Stimulated activated CD8-positive, alpha-beta memory T cell treated with anti-CD3 and anti-CD28 coated beads, Interleukin-7, amount 100 ng/mL, for 1 hour (primary cell): ENCODE measurements at regions not wholly inside any gene's neighbourhood (a gene's known extent, or its start where the extent isn't known, plus 50 kb on each side); places are given as distances from the start of the nearest gene placed in this dataset.

Experiments
- DNase-seq, 2 donors: peaks; one replicate each; pipeline ENCODE4 v3.0.0-alpha.2; 2020; ENCODE audit warnings: low read depth in 2 of 2

- DNase-seq: no peak
These were observed 351.2 kb upstream of the DYNLRB2 start for GRCh38 chr16:80189476-80190175.

DNA sequence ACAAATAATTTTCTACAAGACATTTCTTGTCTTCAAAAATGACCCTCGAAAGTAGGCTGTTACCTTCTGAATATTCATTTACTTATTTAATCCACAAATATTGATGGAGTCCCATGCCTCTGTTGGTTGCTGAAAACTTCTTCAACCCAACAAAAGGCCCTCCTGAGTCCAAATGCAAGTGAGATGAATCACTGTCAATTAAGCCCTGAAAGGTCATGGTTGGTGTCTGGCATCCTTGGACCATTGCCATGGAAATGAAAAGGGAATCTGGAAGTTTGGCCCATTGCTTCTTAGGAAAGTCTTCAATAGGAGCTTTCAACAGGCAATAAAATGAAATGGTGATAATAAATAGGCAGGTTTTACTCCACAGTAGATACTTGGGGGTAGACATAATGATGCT lies 364.7 kb upstream of the DYNLRB2 start:
- no peak for DNase-seq

DNA sequence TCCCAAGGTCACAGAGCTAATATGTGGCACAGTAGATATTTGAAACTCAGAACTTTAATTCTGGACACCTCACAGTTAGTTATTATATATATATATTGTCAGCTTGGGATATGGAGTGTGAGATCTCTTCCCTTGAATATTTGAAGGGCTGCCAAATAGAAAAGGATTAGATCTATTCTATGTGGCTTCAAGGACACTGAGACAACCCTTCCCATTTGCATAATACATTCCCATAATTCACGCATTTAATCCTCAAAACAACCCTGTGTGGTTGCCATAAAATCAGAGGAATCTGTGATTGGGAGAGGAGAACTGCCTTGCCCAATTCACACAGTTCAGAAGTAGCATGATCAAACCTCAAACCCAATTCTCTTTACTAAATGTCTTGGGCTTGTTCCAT lies 365.8 kb upstream of the DYNLRB2 start:
- DNase-seq: no peak

DNA sequence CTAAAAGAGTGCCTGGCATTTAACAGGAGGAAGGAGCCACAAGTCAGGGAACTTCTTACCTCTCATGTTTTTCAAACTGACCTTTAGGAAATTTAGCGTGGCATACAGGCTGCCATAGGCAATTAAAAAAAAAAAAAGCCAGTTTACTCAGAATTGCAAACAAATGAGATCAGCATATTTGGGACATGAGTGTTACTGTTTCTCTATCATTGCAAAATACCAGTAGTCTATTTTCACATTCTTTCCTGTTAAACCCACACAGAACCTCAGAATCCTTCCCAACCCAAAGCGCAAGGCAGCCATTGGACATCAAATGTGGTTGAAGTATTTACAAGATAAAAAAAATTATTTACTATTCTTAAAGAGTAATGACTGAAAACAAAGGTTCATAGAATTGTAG lies 366.4 kb upstream of the DYNLRB2 start:
- DNase-seq: no peak

DNA sequence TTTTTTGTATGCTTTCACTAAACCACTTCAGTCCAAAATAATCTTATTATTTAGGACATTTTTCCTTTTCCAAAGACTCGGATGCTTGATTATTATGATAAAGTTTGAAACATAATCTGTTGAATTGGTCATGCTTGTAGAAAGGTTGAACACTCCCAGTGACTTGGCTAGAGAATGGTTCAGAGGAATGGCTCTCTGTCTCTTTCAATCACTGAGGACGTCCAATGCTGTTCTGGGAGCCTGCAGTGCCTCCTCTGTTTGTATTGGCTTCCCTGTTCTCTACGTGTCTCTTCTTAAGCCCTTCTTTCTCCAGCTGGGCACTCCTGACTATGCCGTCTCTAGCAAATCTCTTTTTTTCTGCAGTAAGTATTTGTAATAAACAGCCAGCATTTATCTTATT lies 369.0 kb upstream of the DYNLRB2 start:
- DNase-seq: no peak

- no peak for DNase-seq
These were observed 369.6 kb upstream of the DYNLRB2 start for GRCh38 chr16:80171199-80171598.

GRCh38 chr16:80167657-80168390 lies 373.0 kb upstream of the DYNLRB2 start:
- DNase-seq: no peak

GRCh38 chr16:80166082-80166481 lies 374.7 kb upstream of the DYNLRB2 start:
- DNase-seq: no peak

DNA sequence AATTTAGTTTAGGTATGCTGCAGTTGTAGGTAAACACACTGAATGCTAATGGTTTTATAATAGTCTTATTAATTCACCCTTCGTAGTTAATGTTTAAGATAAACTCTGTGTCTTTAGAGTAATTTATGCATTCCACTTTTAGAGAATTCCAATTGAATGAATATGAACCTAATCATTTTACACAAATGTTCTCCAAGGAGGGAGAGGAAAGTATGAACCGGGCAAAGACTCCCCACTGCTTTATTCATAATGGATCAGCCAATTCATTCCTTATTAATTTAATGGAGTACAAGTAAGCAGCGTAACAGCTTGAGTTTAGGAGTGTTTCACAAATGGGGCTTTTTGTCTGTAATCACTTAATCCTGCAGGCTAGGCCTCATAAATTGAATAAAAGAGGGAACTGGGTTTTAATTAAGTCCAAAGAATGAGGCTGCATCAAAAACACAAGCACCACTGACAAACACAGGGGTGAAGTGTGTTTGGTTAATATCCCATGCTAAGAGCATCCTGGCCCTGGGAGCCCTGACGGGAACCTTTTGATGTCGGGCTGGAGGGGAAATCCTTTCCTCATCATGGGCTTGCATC lies 375.7 kb upstream of the DYNLRB2 start:
- no peak for DNase-seq

- no peak for DNase-seq
These were observed 377.5 kb upstream of the DYNLRB2 start for GRCh38 chr16:80163339-80163738.

GRCh38 chr16:80161799-80162739 lies 378.7 kb upstream of the DYNLRB2 start:
- DNase-seq: no peak

DNA sequence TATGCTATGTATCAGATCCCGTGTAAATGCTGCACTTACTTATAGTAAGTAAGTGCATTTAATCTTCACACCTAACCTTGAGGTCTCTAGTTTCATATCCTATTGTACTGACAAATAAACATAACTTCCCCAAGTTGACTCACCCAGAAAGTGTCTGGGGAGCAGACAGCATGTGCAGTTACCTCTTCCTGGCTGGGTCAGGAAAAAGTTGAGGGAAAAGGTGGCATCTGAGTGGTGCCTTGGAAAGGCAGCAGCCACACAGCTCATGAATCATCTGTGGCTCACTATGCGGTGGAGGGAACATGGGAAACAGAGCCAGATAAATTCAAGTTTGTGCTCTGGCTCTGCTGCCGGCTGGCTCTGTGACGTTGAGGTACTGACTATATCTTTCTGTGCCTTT lies 382.0 kb upstream of the DYNLRB2 start:
- no peak for DNase-seq

- no peak for DNase-seq
These were observed 389.1 kb upstream of the DYNLRB2 start for GRCh38 chr16:80151722-80152111.

DNA sequence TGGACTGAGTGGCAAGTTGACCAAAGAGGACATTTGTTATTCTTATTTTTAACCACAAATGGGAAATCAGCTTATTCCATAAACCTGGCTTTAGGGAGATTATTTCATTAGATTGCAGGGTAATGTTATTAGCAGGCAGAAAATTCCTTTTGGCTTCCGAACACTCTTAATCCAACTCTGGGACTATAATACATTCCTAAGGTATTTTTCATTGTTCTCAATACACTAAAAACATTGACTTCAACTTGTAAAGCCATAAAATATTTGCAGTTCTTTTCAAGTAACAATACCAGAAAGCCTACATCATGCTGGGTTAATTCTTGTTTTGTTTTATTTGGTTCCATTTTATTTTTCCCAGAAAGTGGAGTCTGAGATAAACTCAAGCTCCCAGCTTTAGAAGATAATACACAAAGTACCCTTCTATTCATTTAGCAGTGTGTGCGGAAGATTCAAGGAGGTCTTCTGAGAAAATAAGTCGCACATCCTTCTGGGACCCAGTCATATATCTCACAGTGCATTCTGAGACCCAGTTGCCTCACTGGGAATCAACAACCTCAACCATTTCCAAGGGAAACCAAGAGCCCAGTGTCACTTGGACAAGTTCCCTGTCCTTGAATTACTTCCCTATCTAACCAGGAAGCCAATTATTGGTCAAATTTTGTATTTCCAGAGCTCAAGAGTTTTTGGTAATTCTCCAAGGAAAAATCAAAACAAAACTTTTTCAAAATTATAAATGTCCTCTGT lies 389.6 kb upstream of the DYNLRB2 start:
- DNase-seq: no peak

- no peak for DNase-seq
These were observed 392.0 kb upstream of the DYNLRB2 start for GRCh38 chr16:80148826-80149225.

GRCh38 chr16:80147026-80147655 lies 393.7 kb upstream of the DYNLRB2 start:
- DNase-seq: no peak

- no peak for DNase-seq
These were observed 396.6 kb upstream of the DYNLRB2 start for GRCh38 chr16:80144191-80144590.

DNA sequence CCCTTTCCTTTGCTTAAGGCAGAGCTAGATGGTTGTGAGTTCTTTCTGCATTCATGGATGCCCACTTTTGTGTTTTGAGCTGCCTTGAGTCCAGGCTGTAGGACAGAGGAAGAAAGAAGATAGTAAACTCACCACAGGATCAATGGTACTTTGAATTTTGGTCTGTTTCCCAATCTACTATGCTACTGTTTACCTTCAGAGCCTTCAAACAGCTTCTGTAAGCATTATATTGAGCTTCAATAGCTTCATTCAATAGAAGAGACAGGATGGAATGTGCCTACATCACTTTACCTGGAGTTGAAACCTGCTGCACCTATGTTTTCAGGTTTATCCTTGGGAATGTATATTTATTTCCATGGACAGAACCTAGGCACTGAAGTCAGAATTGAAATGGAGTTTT lies 397.9 kb upstream of the DYNLRB2 start:
- no peak for DNase-seq

DNA sequence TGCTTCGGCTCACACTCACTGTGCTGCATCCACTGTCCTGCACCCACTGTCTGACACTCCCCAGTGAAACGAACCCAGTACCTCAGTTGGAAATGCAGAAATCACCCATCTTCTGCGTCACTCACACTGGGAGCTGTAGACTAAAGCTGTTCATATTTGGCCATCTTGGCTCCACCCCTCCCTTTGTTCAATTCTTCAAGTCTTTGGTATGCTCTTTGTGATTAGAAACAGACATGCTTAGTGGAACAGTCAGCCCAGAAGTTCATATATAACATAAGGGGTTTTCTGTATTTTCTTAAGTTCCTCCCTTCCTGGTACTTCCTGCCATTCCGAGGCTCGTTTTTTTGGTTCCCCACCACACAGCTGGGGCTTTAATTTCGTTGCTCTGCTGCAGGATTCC lies 398.5 kb upstream of the DYNLRB2 start:
- no peak for DNase-seq

GRCh38 chr16:80129791-80130190 lies 411.0 kb upstream of the DYNLRB2 start:
- DNase-seq: no peak

- no peak for DNase-seq
These were observed 415.1 kb upstream of the DYNLRB2 start for GRCh38 chr16:80125677-80126076.
